ENCODE measurements at regions not wholly inside any gene's neighbourhood (a gene's known extent, or its start where the extent isn't known, plus 50 kb on each side); places are given as distances from the start of the nearest gene placed in this dataset.

DNA sequence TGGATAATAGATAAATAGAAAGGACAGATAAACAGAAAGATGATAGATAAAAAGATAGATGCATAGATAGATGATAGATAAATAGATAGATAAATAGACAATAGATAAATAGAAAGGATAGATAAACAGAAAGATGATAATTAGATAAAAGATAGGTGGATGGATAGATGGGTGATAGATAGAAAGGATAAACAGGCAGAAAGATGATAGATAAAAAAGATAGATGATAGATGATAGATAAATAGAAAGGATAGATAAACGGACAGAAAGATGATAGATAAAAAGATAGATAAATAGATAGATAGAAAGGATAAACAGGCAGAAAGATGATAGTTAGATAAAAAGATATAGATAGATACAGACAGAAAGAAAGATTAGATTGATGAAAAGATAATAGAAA, 92.3 kb upstream of the UQCRFS1 start:
- no peaks in the 10 kb centered on the region for H3K4me1 ChIP-seq
- DNase-seq = no peak
- H3K27me3 ChIP-seq = no peaks in the 10 kb centered on the region
- H3K4me3 ChIP-seq = no peak overlapping the region
- no peaks in the 10 kb centered on the region for H3K9me3 ChIP-seq
- TF ChIP-seq POLR2A (IDR thresholded peaks at IDR 0.05) = no peak
- TF ChIP-seq, protein P1, sequence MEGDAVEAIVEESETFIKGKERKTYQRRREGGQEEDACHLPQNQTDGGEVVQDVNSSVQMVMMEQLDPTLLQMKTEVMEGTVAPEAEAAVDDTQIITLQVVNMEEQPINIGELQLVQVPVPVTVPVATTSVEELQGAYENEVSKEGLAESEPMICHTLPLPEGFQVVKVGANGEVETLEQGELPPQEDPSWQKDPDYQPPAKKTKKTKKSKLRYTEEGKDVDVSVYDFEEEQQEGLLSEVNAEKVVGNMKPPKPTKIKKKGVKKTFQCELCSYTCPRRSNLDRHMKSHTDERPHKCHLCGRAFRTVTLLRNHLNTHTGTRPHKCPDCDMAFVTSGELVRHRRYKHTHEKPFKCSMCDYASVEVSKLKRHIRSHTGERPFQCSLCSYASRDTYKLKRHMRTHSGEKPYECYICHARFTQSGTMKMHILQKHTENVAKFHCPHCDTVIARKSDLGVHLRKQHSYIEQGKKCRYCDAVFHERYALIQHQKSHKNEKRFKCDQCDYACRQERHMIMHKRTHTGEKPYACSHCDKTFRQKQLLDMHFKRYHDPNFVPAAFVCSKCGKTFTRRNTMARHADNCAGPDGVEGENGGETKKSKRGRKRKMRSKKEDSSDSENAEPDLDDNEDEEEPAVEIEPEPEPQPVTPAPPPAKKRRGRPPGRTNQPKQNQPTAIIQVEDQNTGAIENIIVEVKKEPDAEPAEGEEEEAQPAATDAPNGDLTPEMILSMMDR (IDR thresholded peaks at IDR 0.05) = no peak
- no peak overlapping the region for H3K27ac ChIP-seq
- H3K36me3 ChIP-seq = no peaks in the 10 kb centered on the region

DNA sequence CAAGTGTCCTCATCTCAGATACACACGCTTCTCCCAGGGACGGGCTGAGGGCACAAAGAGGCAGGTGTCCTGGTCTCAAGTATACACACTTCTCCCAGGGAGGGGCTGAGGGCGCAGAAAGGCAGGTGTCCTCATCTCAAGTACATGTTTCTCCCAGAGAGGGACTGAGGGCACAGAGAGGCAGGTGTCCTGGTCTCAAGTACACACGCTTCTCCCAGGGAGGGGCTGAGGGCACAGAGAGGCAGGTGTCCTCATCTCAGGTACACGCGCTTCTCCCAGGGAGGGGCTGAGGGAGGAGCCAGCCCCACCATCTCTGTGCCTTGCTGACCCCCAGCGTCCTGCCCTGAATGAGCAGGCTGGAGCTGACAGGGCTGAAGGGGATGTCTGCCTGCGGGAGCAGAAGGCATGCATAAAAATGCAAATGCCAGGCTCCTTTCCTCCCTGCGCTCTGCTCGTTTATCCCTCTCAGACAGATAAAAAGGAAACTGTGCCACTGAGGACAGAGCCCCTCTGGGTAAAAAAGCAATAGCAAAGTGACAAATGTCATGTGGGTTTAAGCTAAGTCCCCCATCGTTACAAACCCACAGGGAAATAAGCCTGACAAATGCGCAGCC, 96.1 kb upstream of the UQCRFS1 start:
- no peaks in the 10 kb centered on the region for H3K36me3 ChIP-seq
- H3K4me3 ChIP-seq = no peak overlapping the region
- DNase-seq = no peak
- TF ChIP-seq POLR2A (IDR thresholded peaks at IDR 0.05) = no peak
- TF ChIP-seq, protein P1 (IDR thresholded peaks at IDR 0.05) = no peak
- H3K9me3 ChIP-seq = no peaks in the 10 kb centered on the region
- H3K27ac ChIP-seq = no peak overlapping the region
- H3K27me3 ChIP-seq = no peaks in the 10 kb centered on the region
- no peaks in the 10 kb centered on the region for H3K4me1 ChIP-seq

DNA sequence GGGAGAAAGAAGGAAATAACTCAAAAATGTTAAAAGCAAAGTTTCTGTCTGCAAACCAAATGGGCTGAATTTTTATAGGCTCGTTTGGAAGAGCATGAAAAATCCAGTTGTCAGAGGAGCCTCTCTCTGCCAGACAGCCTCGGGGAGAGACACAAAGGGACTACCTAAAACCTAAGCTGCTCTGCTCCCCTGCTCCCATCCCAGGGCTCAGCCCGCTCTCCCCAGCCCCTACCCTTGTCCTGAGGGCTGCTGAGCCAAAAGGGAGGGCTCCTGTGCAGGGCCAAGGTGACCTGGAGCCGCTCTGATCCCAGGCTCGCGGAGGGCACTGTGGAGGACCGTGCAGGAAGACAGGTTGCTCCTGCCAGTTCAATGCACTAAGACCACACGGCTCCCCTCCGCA, 96.7 kb upstream of the UQCRFS1 start:
- H3K36me3 ChIP-seq = no peaks in the 10 kb centered on the region
- no peaks in the 10 kb centered on the region for H3K27me3 ChIP-seq
- H3K9me3 ChIP-seq = no peaks in the 10 kb centered on the region
- no peak overlapping the region for H3K27ac ChIP-seq
- TF ChIP-seq, protein P1 (IDR thresholded peaks at IDR 0.05) = no peak
- no peak for TF ChIP-seq POLR2A (IDR thresholded peaks at IDR 0.05)
- no peak for DNase-seq
- H3K4me3 ChIP-seq = no peak overlapping the region
- H3K4me1 ChIP-seq = no peaks in the 10 kb centered on the region

DNA sequence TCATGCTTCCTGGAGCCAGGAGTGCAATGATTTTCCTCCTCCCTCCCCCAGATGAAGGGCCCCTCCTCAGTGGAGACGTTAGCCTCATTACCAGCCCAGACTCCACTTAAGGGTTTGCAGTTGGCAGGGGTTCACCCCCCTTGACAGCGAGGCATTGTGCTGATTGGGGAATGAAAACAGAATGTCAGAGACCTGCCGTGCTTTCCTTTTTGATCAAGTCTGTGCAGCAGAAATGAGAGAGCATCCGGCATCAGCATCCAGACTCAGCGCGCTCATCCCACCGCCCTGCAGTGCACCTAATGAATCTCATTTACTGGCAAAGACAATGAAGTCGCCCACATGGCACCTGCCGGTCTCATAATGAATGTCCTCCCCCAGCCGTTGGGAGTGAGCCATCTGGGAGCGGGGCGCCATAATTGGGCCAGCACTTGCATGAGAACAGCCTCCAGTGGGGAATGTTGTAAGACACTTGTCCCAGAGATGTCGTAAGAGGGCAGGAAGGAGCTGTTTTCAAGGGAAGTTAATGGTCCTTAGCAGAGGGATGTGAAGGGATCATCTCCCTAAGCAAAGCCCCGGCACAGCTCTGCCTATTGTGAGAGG, 98.3 kb upstream of the UQCRFS1 start:
- H3K9me3 ChIP-seq = no peaks in the 10 kb centered on the region
- H3K27ac ChIP-seq = no peak overlapping the region
- H3K27me3 ChIP-seq = no peaks in the 10 kb centered on the region
- no peak for DNase-seq
- no peak overlapping the region for H3K4me3 ChIP-seq
- H3K4me1 ChIP-seq = no peaks in the 10 kb centered on the region
- no peaks in the 10 kb centered on the region for H3K36me3 ChIP-seq
- TF ChIP-seq POLR2A (IDR thresholded peaks at IDR 0.05) = no peak
- TF ChIP-seq, protein P1 (IDR thresholded peaks at IDR 0.05) = no peak

DNA sequence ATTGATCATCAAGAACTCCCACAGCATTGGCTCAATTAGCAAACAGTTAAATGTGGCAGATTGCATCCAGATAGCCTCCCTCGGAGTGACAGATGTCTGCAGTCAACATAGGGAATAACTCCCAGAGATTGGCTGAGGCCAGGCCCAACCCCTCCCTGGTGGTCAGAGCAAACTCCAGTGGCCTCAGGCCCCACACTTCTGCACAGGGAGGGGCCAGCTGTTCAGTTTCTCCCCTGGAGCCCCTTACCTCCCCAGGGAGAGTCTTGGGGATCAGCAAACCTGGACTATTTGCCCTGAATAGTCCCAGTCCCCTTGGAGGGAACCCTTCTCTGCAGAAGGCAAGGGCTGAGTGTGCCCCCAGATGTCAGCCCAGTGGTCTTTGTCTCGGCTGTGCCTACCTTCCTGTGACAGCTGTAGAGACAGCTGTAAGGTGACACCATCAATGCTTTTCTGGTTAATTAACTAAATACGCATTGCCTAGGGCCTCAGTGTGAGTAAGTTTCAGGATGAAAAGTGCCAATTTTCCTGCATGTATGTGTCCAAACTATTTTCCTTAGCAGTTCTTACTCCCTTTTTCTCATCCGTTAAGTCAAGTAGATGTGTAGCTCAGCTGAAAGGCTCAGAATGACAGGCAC, 102.7 kb upstream of the UQCRFS1 start:
- no peaks in the 10 kb centered on the region for H3K36me3 ChIP-seq
- no peak overlapping the region for H3K4me3 ChIP-seq
- no peaks in the 10 kb centered on the region for H3K9me3 ChIP-seq
- DNase-seq = no peak
- no peaks in the 10 kb centered on the region for H3K27me3 ChIP-seq
- no peaks in the 10 kb centered on the region for H3K4me1 ChIP-seq
- H3K27ac ChIP-seq = no peak overlapping the region
- no peak for TF ChIP-seq POLR2A (IDR thresholded peaks at IDR 0.05)
- TF ChIP-seq, protein P1 (IDR thresholded peaks at IDR 0.05) = no peak

All from Peyer's patch (tissue), 4 donors.